ENCODE measurements at regions not wholly inside any gene's neighbourhood (a gene's known extent, or its start where the extent isn't known, plus 50 kb on each side); places are given as distances from the start of the nearest gene placed in this dataset.
A peak's percentile ranks its signal among the peaks of the same experiment; 100 is the strongest.

- no peak overlapping the region for H3K4me3 ChIP-seq
- no peaks in the 10 kb centered on the region for H3K4me1 ChIP-seq
- peak overlapping the region in 1 of 2 donors; percentile 40 for H3K9ac ChIP-seq (ENCODE audit: low read depth in 2 of 2, low read length in 2 of 2)
- no peaks in the 10 kb centered on the region for H3K9me3 ChIP-seq
- no peak for DNase-seq
- no peak overlapping the region for H3K27ac ChIP-seq
- intact Hi-C loops (cut with DNase I), result no loop called here
- TF ChIP-seq, protein P1, sequence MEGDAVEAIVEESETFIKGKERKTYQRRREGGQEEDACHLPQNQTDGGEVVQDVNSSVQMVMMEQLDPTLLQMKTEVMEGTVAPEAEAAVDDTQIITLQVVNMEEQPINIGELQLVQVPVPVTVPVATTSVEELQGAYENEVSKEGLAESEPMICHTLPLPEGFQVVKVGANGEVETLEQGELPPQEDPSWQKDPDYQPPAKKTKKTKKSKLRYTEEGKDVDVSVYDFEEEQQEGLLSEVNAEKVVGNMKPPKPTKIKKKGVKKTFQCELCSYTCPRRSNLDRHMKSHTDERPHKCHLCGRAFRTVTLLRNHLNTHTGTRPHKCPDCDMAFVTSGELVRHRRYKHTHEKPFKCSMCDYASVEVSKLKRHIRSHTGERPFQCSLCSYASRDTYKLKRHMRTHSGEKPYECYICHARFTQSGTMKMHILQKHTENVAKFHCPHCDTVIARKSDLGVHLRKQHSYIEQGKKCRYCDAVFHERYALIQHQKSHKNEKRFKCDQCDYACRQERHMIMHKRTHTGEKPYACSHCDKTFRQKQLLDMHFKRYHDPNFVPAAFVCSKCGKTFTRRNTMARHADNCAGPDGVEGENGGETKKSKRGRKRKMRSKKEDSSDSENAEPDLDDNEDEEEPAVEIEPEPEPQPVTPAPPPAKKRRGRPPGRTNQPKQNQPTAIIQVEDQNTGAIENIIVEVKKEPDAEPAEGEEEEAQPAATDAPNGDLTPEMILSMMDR (IDR thresholded peaks at IDR 0.05), result no peak
- H3K36me3 ChIP-seq, result no peaks in the 10 kb centered on the region
- H3K27me3 ChIP-seq, result no peaks in the 10 kb centered on the region
These were observed 90.9 kb upstream of the CPM start for GRCh38 chr12:69023840-69024239.

DNA sequence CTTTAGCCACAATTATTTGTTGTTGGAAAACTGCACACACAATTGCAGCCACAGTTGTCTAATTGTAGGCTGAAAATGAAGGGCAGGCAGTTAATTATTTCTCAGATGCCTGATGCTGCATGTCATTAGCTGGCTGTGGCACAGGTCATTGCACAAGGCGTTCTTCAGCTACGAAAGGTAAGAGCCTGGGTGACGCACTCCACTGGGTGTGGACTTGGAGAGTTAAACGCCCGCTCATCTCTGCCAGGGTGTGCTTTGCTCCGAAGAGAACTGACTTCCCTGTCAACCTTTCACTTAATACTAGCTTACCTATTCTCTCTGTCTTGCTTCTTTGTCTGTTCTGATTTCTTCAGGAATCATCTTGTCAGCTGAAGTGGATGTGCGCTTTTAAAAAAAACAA, 91.4 kb upstream of the CPM start:
- intact Hi-C loops (cut with DNase I), result no loop called here
- no peaks in the 10 kb centered on the region for H3K36me3 ChIP-seq

DNA sequence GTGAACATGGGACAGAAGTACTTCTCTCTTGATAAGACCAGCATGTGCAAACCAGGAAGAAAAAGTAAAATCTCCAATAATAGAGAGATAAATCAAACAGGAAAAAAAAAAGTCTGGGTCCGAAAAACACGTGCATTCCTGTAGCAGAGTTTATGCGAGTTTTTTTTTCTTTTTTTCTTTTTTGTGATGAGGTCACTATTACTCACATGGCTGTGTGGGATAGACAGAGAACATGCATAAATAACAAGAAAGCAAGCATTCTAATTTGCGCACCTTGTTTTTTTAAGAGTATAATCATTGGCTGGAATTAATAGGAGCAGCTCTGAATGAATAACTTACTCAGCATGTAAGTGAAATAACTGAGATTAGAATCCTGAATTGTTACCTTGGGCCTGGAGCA, 91.9 kb upstream of the CPM start:
- Histone ChIP-seq H3K27ac (peak overlapping the region; percentile 41), H3K9ac (ENCODE audit: low read depth in 2 of 2, low read length in 2 of 2) (no peak overlapping the region)
- TF ChIP-seq, protein P1 (IDR thresholded peaks at IDR 0.05), result no peak

More for the DNA sequence above, 91.4 kb upstream of the CPM start:
- no peak overlapping the region for H3K9ac ChIP-seq (ENCODE audit: low read depth in 2 of 2, low read length in 2 of 2)
- no peak overlapping the region for H3K4me3 ChIP-seq
- H3K4me1 ChIP-seq, result no peaks in the 10 kb centered on the region
- no peaks in the 10 kb centered on the region for H3K27me3 ChIP-seq
- H3K27ac ChIP-seq, result peak overlapping the region; percentile 41
- TF ChIP-seq, protein P1 (IDR thresholded peaks at IDR 0.05), result no peak
- H3K9me3 ChIP-seq, result no peaks in the 10 kb centered on the region
- peak; percentile 84 for DNase-seq

DNA sequence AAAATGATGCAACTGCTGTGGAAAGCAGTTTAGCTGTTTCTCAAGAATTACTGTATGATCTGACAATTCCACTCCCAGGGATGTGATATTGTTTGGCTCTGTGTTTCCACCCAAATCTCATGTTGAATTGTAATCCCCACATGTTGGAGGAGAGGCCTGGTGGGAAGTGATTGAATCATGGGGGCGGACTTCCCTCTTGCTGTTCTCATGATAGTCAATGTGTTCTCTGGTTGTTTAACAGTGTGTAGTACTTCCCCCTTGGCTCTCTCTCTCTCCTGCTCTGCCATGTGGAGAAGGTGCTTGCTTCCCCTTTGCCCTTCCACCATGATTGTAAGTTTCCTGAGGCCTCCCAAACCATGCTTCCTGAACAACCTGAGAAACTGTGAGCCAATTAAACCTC, 93.4 kb upstream of the CPM start:
- Histone ChIP-seq H3K9ac (ENCODE audit: low read depth in 2 of 2, low read length in 2 of 2) (no peak overlapping the region), H3K27ac (no peak overlapping the region), H3K4me3 (no peak overlapping the region), H3K4me1 (no peaks in the 10 kb centered on the region), H3K27me3 (no peaks in the 10 kb centered on the region), H3K36me3 (no peaks in the 10 kb centered on the region), H3K9me3 (no peaks in the 10 kb centered on the region)
- TF ChIP-seq, protein P1 (IDR thresholded peaks at IDR 0.05), result no peak
- no peak for DNase-seq
- intact Hi-C loops (cut with DNase I), result no loop called here

More for the DNA sequence above, 91.9 kb upstream of the CPM start:
- DNase-seq, result no peak
- H3K4me1 ChIP-seq, result no peaks in the 10 kb centered on the region
- H3K9me3 ChIP-seq, result no peaks in the 10 kb centered on the region
- intact Hi-C loops (cut with DNase I), result no loop called here
- no peaks in the 10 kb centered on the region for H3K36me3 ChIP-seq
- H3K27me3 ChIP-seq, result no peaks in the 10 kb centered on the region
- H3K4me3 ChIP-seq, result no peak overlapping the region

- TF ChIP-seq, protein P1 (IDR thresholded peaks at IDR 0.05), result no peak
- H3K9ac ChIP-seq (ENCODE audit: low read depth in 2 of 2, low read length in 2 of 2), result no peak overlapping the region
These were observed 94.5 kb upstream of the CPM start for GRCh38 chr12:69027411-69027881.

More at GRCh38 chr12:69027411-69027881, 94.5 kb upstream of the CPM start:
- Histone ChIP-seq H3K9me3 (no peaks in the 10 kb centered on the region), H3K27me3 (no peaks in the 10 kb centered on the region), H3K4me1 (no peaks in the 10 kb centered on the region), H3K27ac (no peak overlapping the region), H3K36me3 (no peaks in the 10 kb centered on the region), H3K4me3 (no peak overlapping the region)
- DNase-seq, result no peak
- intact Hi-C loops (cut with DNase I), result no loop called here
